Skeletal muscle tissue (tissue), 3 donors: ENCODE measurements at regions not wholly inside any gene's neighbourhood (a gene's known extent, or its start where the extent isn't known, plus 50 kb on each side); places are given as distances from the start of the nearest gene placed in this dataset.
"Not testable (repeated sequence)": the region's sequence is repeated elsewhere in the genome, so short reads cannot be mapped to it uniquely, and the experiment has no call there.

ENCODE experiments used
- H3K27ac ChIP-seq: one replicate; pipeline ENCODE4 v1.7.0; 2013; ENCODE audit warnings: mild to moderate bottlenecking, low read depth, low read length, inconsistent platforms
- H3K27me3 ChIP-seq, 3 donors: one replicate each; pipeline ENCODE4 v1.7.0; 2013; ENCODE audit warnings: low read length in 3 of 3; ENCODE audit not compliant: control insufficient read depth in 3 of 3, insufficient read depth in 3 of 3
- H3K36me3 ChIP-seq, 3 donors: one replicate each; pipeline ENCODE4 v1.7.0; 2013; ENCODE audit warnings: low read length in 3 of 3; ENCODE audit not compliant: control insufficient read depth in 3 of 3, insufficient read depth in 3 of 3
- H3K4me1 ChIP-seq, 3 donors: one replicate each; pipeline ENCODE4 v1.7.0; 2013; ENCODE audit warnings: low read length in 3 of 3, mild to moderate bottlenecking in 3 of 3; ENCODE audit not compliant: control insufficient read depth in 3 of 3, insufficient read depth in 3 of 3
- H3K4me3 ChIP-seq, 3 donors: one replicate each; pipeline ENCODE4 v1.7.0; 2013; ENCODE audit warnings: low read length in 3 of 3
- H3K9ac ChIP-seq, 3 donors: one replicate each; pipeline ENCODE4 v1.7.0; 2013; ENCODE audit warnings: low read length in 3 of 3, mild to moderate bottlenecking in 3 of 3, moderate library complexity in 2 of 3, low read depth in 1 of 3
- H3K9me3 ChIP-seq, 3 donors: one replicate each; pipeline ENCODE4 v1.7.0; 2013; ENCODE audit warnings: low read length in 3 of 3; ENCODE audit not compliant: control insufficient read depth in 3 of 3
- donor health status: Osteomylitis.

- H3K27me3 ChIP-seq, H3K9me3 ChIP-seq, H3K4me1 ChIP-seq, H3K9ac ChIP-seq, H3K36me3 ChIP-seq, H3K4me3 ChIP-seq, H3K27ac ChIP-seq: not testable (repeated sequence)
Observed at GRCh38 chr7:57740126-57740525, 290.1 kb downstream of the ZNF716 start.

- no peaks in the 10 kb centered on the region for H3K36me3 ChIP-seq
- no peaks in the 10 kb centered on the region for H3K27me3 ChIP-seq
- no peak overlapping the region for H3K4me3 ChIP-seq
- H3K27ac ChIP-seq: no peak overlapping the region
- no peak overlapping the region for H3K9ac ChIP-seq
- no peaks in the 10 kb centered on the region for H3K4me1 ChIP-seq
- peaks cover 0 to 4% (median 2%) of the 10 kb centered on the region in 3 donors for H3K9me3 ChIP-seq
Observed at GRCh38 chr7:57769131-57769530, 319.2 kb downstream of the ZNF716 start.

GRCh38 chr7:57769958-57770357 lies 320.0 kb downstream of the ZNF716 start:
- Histone ChIP-seq H3K4me1 (no peaks in the 10 kb centered on the region), H3K27me3 (no peaks in the 10 kb centered on the region), H3K36me3 (no peaks in the 10 kb centered on the region), H3K27ac (no peak overlapping the region), H3K9me3 (peaks cover 0 to 4% (median 2%) of the 10 kb centered on the region in 3 donors), H3K4me3 (no peak overlapping the region), H3K9ac (no peak overlapping the region)

GRCh38 chr7:57772126-57772924 lies 322.3 kb downstream of the ZNF716 start:
- Histone ChIP-seq H3K4me3 (no peak overlapping the region), H3K27ac (no peak overlapping the region), H3K9me3 (peaks cover 0 to 4% (median 2%) of the 10 kb centered on the region in 3 donors), H3K4me1 (no peaks in the 10 kb centered on the region), H3K27me3 (no peaks in the 10 kb centered on the region), H3K36me3 (no peaks in the 10 kb centered on the region), H3K9ac (no peak overlapping the region)

- Histone ChIP-seq H3K27ac (no peak overlapping the region), H3K4me1 (no peaks in the 10 kb centered on the region), H3K9me3 (peaks cover 0 to 4% (median 2%) of the 10 kb centered on the region in 3 donors), H3K36me3 (no peaks in the 10 kb centered on the region), H3K9ac (no peak overlapping the region), H3K4me3 (no peak overlapping the region), H3K27me3 (no peaks in the 10 kb centered on the region)
Observed at GRCh38 chr7:57774300-57774699, 324.3 kb downstream of the ZNF716 start.

GRCh38 chr7:57775396-57776088 lies 325.6 kb downstream of the ZNF716 start:
- no peaks in the 10 kb centered on the region for H3K4me1 ChIP-seq
- no peak overlapping the region for H3K4me3 ChIP-seq
- H3K27me3 ChIP-seq: no peaks in the 10 kb centered on the region
- H3K9me3 ChIP-seq: peaks cover 0 to 2% (median 1%) of the 10 kb centered on the region in 3 donors
- H3K36me3 ChIP-seq: no peaks in the 10 kb centered on the region
- no peak overlapping the region for H3K27ac ChIP-seq
- H3K9ac ChIP-seq: no peak overlapping the region

- not testable (repeated sequence) for H3K4me3 ChIP-seq, H3K27me3 ChIP-seq, H3K9me3 ChIP-seq, H3K27ac ChIP-seq, H3K36me3 ChIP-seq, H3K4me1 ChIP-seq, H3K9ac ChIP-seq
Observed at GRCh38 chr7:57776136-57776856, 326.3 kb downstream of the ZNF716 start.

- no peaks in the 10 kb centered on the region for H3K4me1 ChIP-seq
- no peak overlapping the region for H3K27ac ChIP-seq
- H3K9ac ChIP-seq: no peak overlapping the region
- no peak overlapping the region for H3K4me3 ChIP-seq
- no peaks in the 10 kb centered on the region for H3K36me3 ChIP-seq
- no peaks in the 10 kb centered on the region for H3K9me3 ChIP-seq
- no peaks in the 10 kb centered on the region for H3K27me3 ChIP-seq
Observed at GRCh38 chr7:57789130-57789529, 339.2 kb downstream of the ZNF716 start.

GRCh38 chr7:57819491-57819981 lies 369.6 kb downstream of the ZNF716 start:
- Histone ChIP-seq H3K9ac (no peak overlapping the region), H3K4me1 (no peaks in the 10 kb centered on the region), H3K27ac (no peak overlapping the region), H3K27me3 (no peaks in the 10 kb centered on the region), H3K4me3 (no peak overlapping the region), H3K36me3 (no peaks in the 10 kb centered on the region), H3K9me3 (no peaks in the 10 kb centered on the region)

- H3K27ac ChIP-seq: no peak overlapping the region
- H3K4me3 ChIP-seq: no peak overlapping the region
- no peaks in the 10 kb centered on the region for H3K9me3 ChIP-seq
- no peaks in the 10 kb centered on the region for H3K4me1 ChIP-seq
- no peaks in the 10 kb centered on the region for H3K27me3 ChIP-seq
- H3K9ac ChIP-seq: no peak overlapping the region
- H3K36me3 ChIP-seq: no peaks in the 10 kb centered on the region
Observed at GRCh38 chr7:57820477-57820876, 370.5 kb downstream of the ZNF716 start.
